Ishikawa (cell line): ENCODE measurements at regions not wholly inside any gene's neighbourhood (a gene's known extent, or its start where the extent isn't known, plus 50 kb on each side); places are given as distances from the start of the nearest gene placed in this dataset.

ENCODE experiments used
- CEBPB ChIP-seq: IDR thresholded peaks from 2 replicates; pipeline ENCODE4 v1.6.1; 2012
- CREB1 ChIP-seq: IDR thresholded peaks from 2 replicates; pipeline ENCODE4 v1.6.1; 2012; ENCODE audit warnings: low read depth
- EGR1 ChIP-seq: IDR thresholded peaks from 2 replicates; pipeline ENCODE4 v1.6.1; 2012
- EP300 ChIP-seq: IDR thresholded peaks from 2 replicates; pipeline ENCODE4 v1.6.1; 2012; ENCODE audit warnings: borderline replicate concordance
- FOXM1 ChIP-seq: IDR thresholded peaks from 2 replicates; pipeline ENCODE4 v1.6.1; 2012; ENCODE audit warnings: low read depth, borderline replicate concordance
- NFIC ChIP-seq: IDR thresholded peaks from 2 replicates; pipeline ENCODE4 v1.6.1; 2012
- RAD21 ChIP-seq: IDR thresholded peaks from 2 replicates; pipeline ENCODE4 v1.6.1; 2012; ENCODE audit warnings: low read depth
- TAF1 ChIP-seq: IDR thresholded peaks from 2 replicates; pipeline ENCODE4 v1.6.1; 2012; ENCODE audit warnings: low read depth, mild to moderate bottlenecking
- TCF12 ChIP-seq: IDR thresholded peaks from 2 replicates; pipeline ENCODE4 v1.6.1; 2012; ENCODE audit warnings: low read depth
- TEAD4 ChIP-seq: IDR thresholded peaks from 2 replicates; pipeline ENCODE4 v1.6.1; 2012
- YY1 ChIP-seq: IDR thresholded peaks from 2 replicates; pipeline ENCODE4 v1.6.1; 2012; ENCODE audit warnings: low read depth
- ZBTB7A ChIP-seq: IDR thresholded peaks from 2 replicates; pipeline ENCODE4 v1.6.1; 2012; ENCODE audit warnings: low read depth
- TF ChIP-seq, protein P1 (sequence below): IDR thresholded peaks from 2 replicates; pipeline ENCODE4 v1.6.1; 2012; ENCODE audit warnings: low read depth, mild to moderate bottlenecking
- TF ChIP-seq, protein P2 (sequence below): IDR thresholded peaks from 2 replicates; pipeline ENCODE4 v1.6.1; 2012
- TF ChIP-seq, protein P3 (sequence below): IDR thresholded peaks from 2 replicates; pipeline ENCODE4 v1.6.1; 2012

DNA sequence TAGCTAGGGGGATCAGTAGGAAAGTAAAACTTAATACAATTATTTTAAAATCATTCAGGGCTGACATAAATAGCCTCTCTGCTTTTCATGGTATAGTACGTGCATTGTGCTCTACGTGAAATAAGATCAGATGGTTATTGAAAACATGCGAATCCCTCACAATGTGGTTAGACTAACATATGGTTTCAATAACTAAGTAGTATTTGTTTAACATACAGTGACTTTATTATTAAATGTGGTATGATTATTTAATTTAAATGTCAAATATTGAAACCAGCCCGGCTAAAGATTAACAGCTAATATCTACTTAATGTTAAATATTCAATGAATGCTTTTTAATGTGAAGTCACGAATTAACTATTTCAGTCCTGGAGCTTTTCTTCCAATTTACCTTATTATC is 473.9 kb upstream of the THBS1 start:
- no peak for TF ChIP-seq RAD21
- no peak for TF ChIP-seq NFIC
- no peak for TF ChIP-seq TEAD4
- no peak for TF ChIP-seq EP300
- TF ChIP-seq TAF1 = no peak
- TF ChIP-seq FOXM1 = no peak
- TF ChIP-seq CREB1 = no peak

DNA sequence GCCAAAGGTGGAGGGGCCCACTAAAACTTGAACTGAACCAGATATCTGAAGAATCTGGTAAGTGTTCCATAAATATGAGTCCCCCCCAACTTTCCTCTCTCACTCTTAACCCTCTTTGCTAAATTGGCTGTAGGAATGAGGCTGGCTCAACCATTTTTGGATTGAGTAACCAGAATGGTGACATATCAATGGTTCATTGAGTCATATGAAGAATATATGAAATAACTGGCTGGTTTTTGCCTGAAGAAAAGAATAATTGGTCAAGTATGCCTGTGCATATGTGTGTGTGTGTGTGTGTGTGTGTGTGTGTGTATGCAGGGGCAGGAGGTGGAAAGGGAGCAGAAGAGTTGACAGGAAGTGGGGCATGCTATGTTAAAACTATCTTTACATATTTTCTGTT is 472.9 kb upstream of the THBS1 start:
- TF ChIP-seq RAD21 = no peak

DNA sequence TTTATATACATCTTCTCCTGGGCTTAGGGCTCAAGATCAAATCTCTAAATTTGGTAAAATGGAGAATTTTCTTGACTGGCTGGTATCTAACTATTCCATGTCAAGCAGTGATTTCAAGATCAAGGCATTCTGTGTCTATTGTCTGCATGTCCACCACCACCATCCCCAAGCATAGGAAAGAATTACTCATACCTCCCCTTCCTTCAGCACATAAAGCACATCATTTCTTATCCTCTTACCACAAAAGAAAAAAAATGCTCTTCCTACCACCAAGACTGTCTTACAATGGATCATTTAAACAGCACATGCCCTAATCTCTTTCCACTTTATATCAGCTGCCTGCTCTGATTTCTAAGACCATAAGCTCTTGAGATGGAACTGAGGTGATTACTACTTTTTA is 470.5 kb upstream of the THBS1 start:
- TF ChIP-seq ZBTB7A (no peak), EGR1 (no peak), YY1 (no peak), TEAD4 (no peak), FOXM1 (no peak), CREB1 (no peak), NFIC (no peak), RAD21 (no peak), EP300 (no peak), TCF12 (no peak), TAF1 (no peak), CEBPB (no peak)
- TF ChIP-seq, protein P1, sequence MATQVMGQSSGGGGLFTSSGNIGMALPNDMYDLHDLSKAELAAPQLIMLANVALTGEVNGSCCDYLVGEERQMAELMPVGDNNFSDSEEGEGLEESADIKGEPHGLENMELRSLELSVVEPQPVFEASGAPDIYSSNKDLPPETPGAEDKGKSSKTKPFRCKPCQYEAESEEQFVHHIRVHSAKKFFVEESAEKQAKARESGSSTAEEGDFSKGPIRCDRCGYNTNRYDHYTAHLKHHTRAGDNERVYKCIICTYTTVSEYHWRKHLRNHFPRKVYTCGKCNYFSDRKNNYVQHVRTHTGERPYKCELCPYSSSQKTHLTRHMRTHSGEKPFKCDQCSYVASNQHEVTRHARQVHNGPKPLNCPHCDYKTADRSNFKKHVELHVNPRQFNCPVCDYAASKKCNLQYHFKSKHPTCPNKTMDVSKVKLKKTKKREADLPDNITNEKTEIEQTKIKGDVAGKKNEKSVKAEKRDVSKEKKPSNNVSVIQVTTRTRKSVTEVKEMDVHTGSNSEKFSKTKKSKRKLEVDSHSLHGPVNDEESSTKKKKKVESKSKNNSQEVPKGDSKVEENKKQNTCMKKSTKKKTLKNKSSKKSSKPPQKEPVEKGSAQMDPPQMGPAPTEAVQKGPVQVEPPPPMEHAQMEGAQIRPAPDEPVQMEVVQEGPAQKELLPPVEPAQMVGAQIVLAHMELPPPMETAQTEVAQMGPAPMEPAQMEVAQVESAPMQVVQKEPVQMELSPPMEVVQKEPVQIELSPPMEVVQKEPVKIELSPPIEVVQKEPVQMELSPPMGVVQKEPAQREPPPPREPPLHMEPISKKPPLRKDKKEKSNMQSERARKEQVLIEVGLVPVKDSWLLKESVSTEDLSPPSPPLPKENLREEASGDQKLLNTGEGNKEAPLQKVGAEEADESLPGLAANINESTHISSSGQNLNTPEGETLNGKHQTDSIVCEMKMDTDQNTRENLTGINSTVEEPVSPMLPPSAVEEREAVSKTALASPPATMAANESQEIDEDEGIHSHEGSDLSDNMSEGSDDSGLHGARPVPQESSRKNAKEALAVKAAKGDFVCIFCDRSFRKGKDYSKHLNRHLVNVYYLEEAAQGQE = no peak
- TF ChIP-seq, protein P2, sequence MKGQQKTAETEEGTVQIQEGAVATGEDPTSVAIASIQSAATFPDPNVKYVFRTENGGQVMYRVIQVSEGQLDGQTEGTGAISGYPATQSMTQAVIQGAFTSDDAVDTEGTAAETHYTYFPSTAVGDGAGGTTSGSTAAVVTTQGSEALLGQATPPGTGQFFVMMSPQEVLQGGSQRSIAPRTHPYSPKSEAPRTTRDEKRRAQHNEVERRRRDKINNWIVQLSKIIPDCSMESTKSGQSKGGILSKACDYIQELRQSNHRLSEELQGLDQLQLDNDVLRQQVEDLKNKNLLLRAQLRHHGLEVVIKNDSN = no peak
- TF ChIP-seq, protein P3, sequence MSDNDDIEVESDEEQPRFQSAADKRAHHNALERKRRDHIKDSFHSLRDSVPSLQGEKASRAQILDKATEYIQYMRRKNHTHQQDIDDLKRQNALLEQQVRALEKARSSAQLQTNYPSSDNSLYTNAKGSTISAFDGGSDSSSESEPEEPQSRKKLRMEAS = no peak

DNA sequence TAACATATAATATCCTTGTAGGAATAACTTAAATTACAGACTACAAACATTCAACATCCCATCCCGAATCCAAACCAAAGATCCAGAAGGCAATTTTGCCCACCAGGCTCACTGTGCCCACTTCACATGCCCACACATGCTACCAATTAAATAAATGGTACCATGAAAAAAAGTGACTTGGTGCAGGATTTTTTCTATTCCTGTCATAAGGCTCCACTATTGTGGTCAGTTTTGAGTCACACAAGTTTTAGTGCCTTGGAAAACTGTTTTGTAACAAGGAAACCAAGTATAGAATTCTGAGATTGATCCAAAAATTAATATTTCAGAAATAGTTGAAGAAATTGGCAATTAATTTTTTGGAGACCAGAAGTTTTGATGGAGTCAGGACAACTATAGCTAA is 470.1 kb upstream of the THBS1 start:
- TF ChIP-seq, protein P3 = no peak
- TF ChIP-seq, protein P2 = no peak
- TF ChIP-seq YY1 = no peak

DNA sequence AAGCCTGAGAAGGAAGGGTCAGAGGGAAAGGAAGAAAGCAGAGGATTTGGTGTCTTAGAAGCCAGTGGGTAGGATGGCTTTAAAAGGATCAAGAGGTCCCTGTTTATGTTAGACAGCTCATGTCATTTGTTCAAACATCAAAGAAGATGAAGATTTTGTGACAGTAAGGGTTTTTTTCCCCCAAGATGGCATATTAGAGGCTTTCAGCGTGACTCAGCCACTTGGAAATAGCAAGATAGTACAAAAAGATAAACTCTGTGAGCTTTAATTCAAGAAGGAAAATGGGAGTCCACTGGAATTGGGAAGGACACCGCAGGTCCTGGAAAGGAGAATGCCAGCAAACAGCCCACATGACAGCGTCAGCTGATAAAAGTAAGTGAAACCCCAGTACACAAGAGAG is 467.1 kb upstream of the THBS1 start:
- TF ChIP-seq, protein P3 = no peak
- TF ChIP-seq FOXM1 (no peak), RAD21 (no peak), EGR1 (no peak), TAF1 (no peak)

DNA sequence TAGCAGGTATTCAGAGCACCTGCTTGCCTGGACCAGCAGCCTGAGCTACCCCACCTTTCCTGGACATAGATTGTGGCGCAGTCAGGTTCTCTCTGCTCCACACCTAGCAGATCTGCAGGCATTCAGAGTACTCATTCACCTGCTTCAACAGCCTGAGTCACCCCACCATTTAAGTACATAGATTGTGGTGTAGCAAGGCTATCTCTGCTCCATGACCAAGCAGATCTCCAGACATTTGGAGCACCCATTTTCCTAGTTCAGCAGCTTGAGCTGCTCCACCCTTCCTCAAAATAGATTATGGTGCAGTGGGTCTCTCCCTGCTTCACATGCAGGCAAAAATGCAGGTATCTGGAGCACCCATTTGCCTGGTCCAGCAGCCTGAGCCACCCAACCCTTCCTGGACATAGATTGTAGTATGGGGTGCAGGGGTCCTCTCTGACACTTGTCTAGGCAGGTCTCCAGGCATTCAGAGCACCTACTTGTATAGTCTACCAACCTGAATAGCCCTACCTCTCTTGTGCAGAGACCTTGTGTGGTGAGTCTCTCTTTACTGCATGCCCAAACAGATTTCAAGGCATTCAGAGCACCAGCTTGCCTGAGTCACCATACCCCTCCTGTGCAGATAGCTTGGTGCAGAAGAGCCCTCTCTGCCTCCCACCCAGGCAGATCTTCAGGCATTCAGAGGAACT is 466.0 kb upstream of the THBS1 start:
- no peak for TF ChIP-seq EGR1
- TF ChIP-seq, protein P1 = no peak

DNA sequence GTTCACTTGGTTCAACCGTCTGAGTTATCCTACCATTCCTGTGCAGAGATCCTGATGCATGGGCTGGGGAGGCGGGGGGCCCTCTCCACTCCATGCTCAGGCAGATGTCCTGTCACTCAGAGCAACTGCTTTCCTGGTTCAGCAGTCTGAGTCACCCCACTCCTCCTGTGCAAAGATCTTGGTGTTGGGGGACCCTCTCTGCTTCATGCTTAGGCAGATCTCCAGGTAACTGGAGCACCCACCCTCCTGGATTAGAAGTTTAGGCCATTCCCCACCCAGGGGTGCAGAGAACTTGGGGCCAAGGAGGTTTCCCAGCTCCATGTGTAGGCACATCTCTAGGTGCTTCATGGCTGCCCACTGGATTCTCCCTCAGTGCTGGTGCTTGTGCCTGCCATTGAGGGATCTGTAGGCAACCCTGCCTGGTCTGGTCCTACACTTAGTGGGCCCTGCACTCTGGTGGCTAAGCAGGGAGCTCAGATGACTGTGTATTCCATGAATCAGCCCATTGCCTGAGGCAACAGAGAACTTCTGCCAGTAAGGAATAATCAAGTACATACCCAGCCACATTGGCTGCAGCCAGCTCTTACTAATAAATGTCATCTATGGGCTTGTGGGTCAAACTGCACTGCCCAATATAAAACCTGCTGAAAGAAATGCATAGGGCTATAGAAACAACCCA is 465.4 kb upstream of the THBS1 start:
- no peak for TF ChIP-seq EP300
- TF ChIP-seq RAD21 = no peak
- TF ChIP-seq, protein P2 = no peak
- TF ChIP-seq CEBPB = no peak
- no peak for TF ChIP-seq CREB1
- TF ChIP-seq, protein P1 = no peak
- TF ChIP-seq YY1 = no peak
- no peak for TF ChIP-seq TAF1
- TF ChIP-seq NFIC = no peak
- TF ChIP-seq ZBTB7A = no peak
- TF ChIP-seq EGR1 = no peak
- no peak for TF ChIP-seq FOXM1
- no peak for TF ChIP-seq TCF12
- TF ChIP-seq, protein P3 = no peak
- no peak for TF ChIP-seq TEAD4
